SHP77 treated with DMSO at 0.1 percent for 48 hours (cell line): ENCODE measurements at regions not wholly inside any gene's neighbourhood (a gene's known extent, or its start where the extent isn't known, plus 50 kb on each side); places are given as distances from the start of the nearest gene placed in this dataset.

Source experiments
- DNase-seq: peaks from one replicate; lab custom pipeline; 2025; lab: John Stamatoyannopoulos, UW

DNA sequence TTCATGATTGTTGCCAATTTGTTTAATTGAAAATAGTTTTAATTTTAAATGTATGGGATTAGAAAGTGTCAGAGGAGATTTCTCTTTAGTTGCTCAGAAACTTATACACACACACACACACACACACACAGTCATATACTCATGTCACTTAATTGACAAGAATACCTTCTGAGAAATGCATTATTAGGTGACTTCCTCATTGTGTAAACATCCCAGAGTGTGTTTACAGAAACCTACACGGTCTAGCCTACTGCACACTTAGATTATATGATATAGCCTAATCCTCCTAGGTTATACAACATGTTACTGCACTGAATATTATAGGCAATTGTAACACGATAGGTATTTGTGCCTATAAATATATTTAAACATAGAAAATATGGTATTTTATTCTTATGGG is 1327.4 kb downstream of the FSTL5 start:
- DNase-seq, result no peak

DNA sequence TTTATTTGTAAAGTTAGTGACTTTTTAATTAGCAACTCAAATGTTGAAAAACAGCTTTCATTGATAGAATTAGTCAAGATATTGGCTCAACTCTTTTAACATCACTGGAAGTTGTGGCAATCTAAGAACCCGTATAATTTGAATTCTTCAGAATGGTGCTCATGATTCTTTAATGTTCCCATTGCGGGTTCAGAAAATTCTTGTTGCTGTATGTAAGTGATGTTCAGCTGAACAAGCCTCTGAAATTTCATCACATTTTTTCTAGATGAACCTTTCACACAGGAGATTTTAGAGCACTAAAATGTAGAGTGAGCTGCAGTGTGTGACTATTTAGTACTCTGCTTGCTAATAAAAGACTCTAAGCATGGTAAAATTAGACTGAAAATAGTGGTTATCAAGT is 1317.7 kb downstream of the FSTL5 start:
- no peak for DNase-seq

DNA sequence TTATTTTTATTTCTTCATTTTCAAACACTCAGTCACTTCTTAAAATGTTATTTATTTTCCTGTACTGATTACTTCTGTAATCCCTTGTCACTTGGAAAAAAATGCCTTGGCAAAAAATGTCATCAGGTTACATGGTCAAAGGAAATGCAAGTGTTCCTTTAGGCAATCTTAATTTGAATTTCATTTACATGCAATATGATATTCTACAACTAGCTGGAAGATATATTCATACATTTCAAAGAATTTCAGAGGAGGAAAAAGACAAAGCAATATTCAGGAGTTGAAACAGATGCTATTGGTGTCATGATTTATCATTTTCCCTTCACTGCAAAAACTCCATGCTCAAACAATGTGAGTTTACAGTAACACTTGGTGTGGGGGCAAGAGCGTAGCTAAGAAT is 1316.6 kb downstream of the FSTL5 start:
- no peak for DNase-seq

DNA sequence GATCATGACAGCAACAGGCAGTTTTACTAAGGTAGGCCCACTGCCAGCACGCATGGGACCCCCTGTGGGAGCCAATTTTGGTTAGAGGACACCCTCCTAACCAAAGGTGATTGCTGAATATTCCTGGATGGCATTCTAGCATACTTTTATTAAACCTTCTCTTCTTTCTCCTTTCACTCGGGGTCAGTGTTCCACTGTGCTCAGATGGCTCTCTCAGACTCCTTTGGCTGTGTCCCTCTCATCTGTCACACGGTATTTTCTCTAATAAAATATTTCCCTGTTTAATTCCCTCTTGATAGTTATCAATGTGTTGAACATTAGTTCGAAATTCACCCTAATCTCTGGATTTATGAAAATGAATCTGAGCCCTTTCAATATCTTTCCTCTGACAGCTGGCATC is 1315.3 kb downstream of the FSTL5 start:
- no peak for DNase-seq

DNA sequence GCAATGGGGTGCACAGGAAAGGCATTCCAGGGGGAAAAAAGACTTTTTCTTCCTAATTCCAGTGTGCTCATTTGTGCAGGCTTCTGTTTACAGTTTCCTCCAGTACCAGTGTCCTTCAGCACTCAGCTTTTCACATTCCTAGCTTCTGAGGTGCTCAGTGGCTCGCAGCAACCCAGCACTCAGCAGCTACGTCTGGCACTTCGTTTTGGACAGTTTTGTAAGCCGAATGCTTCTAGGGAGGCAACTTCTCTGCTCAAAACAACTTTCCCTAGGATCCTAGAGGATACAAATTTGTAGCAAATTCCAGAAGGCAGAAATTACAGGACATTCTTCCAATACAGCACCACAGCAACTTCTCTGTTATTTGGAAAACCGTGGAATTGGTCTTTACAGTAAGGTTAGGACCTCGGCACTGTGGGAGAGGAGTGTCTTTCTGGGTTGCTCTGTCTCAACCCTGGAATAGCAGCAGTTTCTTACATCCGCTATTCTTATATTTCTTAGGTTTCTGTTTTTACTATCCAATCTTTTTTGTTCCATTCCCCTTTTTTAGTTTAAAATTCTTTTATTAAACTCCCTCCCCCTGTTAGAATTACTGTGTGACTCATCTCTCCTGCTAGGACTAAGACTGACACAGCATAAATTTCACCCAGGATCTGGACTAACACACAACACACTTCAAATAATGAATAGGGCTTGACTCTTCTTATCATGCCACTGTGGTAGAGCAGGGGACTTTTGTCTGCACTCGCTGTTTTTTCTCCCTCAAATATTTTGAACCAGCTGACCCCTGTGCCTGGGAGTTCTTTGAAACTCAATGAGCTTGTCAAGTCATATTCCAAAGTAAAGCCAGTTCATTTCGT is 1314.7 kb downstream of the FSTL5 start:
- DNase-seq, result no peak

DNA sequence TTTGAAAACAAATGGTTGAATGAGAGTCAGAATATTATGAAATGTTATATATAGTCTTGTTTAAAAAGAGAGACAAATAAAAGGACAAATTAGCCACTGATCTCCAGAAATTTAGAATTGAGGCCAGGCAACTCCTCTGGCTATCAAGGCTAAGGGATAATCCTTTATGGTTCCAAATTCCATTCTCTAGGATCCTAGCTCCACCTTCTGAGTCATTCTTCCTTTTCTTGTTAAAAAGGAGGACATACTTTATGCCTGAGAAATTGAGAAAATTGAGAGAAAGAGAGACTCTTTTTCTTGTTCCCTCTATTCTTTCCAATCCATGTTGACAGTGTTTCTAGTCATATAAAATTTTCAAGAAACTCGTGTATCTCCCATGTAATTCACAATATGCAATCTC is 1299.5 kb downstream of the FSTL5 start:
- no peak for DNase-seq

DNA sequence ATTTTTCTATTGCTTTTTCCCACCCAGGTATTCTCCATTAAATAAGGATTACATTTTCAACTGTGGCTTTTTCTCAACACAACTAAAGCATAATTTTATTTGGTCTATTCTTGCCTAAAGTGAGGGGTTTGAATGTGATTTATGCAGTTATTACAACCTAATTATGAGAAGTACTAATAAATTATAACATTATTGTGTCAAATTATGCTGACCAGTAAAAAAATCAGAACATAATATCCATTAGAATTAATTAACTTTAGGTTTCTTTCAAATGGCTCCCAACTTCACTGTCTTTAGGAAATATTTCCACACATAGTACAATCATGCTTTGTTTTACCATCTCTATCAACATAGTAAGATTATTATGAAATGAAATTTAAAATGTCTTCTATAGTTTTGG is 1293.9 kb downstream of the FSTL5 start:
- DNase-seq, result no peak

DNA sequence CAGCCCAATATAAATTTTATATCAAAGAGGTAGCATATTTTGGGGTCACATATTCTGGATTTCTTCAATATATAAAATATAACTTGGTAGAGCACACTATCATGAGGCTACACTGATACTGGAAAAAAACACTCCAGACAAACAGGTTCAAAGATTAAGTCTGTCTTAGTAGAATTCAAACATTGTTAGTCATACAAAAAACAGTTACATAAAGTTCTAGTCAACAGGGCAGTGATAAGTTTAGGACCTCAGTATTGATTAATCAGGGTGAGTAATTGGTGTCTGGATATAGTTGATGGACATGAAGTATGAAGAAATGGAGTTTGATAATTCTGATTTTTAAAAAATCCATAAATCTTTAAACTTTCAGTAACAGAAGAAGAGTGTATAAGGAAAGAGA is 1291.3 kb downstream of the FSTL5 start:
- DNase-seq, result no peak

DNA sequence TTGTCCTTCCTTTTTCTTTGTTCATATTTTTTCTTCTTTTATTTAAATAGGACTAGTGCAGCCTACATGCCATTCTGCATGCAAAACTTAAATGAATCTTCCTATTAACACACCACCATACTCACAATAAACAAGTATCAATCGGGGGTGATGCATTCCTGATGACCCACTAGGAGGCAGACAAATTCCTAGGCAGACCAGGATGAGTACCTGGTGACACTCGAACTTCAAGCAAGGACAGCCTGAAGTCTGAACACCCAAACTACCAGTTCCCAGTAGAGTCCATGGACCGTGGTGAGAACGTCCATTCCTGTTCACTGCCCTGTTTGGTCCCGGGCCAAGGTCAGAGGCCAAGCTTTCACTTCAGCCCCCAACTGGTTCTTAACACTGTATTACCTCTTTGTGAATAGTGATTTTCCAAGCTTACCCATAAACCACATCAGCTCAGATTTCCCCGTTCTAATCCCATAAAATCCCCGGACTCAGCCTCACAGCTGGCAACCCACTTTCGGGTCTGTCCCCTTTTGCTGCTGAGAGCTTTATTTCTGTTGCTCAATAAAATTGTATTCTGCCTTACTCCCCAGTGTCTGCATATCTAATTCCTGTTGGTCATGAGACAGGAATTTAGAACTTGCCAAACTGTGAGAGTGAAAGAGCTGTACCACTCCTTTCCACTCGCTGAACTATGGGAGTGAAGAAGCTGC is 1286.6 kb downstream of the FSTL5 start:
- no peak for DNase-seq

DNA sequence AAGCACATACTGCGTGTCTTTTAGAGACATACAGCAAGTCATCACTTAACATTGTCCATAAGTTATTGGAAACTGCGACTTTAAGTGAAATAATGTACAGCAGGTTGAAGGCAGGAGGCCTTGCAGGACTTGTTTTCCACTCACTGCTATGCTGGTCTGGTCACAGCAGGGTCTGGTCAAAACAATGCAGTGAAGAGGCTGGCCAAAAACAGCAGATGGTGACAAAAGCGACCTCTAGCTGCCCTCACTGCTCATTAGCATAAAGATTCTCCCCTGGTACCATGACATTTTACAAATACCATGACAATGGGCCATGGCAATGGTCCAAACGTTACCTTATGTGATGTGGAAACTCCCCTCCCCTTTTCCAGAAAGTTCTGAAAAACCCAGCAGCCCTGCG is 1283.6 kb downstream of the FSTL5 start:
- DNase-seq, result no peak

DNA sequence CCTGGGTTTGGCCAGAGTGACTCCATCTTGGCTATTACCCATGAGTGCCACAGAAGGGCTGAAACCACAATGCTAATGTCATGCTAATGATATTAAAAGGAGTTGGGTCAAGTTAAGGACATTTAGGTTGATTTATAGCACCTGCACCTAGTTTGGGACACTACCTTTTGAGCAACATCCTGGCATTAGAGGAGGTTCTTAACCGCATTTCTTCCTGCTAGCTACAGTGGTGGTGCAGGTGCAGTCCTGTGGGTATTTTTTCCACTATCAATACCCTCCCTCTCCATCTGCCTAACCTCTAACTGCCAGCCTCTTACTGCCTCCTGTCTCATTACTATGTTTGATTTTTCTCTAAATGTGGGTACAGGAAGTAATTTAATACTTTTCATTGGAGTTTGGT is 1276.1 kb downstream of the FSTL5 start:
- no peak for DNase-seq

DNA sequence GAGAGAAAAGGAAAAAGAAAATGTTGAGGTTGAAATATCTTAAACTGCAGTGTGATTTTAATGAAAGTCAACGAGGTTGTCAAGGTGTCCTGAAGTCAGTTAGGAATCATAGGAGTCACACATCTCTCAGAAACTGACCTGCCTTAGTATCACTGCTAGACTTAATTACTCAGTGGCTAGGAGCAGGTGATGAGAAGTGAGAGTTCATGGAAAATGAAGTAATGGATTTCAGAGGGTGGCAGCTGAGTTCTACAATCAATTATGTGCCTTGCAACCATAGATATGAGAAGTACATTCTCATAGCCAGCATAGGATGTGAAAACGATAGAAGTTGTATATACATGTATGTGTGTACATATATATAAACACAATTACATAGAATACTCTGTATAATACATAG is 1269.7 kb downstream of the FSTL5 start:
- no peak for DNase-seq

DNA sequence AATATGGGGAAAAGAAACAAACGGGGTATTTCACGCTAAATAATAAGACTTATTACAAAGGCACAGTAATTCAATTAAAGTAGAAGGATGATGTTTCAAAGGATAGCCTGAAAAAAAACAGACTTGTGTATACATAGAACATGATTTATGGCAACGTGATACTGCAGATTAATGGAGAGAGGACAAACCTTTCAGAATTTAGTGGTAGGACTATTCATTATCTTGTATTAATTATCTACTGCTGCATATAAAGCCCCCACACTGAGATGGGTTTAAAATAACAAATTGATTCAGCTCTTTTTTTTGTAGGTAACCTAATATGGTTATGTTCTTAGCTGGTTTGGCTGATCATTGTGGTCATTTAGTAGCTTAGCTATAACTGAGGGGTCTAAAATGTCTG is 1269.0 kb downstream of the FSTL5 start:
- DNase-seq, result no peak

DNA sequence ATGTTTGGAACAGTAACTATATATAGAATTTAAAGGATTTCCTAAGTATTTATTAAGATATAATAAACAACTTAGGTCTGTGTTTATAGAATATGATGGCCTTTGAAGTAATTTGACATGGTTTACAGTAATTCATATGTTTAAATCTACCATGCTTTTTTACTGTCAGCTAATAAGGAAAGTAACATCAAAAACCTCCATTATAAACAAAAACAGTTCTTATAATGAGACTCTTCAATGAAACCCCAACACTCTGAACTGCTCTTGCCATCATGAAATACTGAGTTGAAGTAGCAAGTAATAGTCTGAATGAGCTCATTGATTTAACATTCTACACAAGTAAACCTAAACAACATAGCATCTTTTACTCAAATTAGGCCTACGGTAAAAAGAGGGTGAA is 1236.5 kb downstream of the FSTL5 start:
- DNase-seq, result no peak

DNA sequence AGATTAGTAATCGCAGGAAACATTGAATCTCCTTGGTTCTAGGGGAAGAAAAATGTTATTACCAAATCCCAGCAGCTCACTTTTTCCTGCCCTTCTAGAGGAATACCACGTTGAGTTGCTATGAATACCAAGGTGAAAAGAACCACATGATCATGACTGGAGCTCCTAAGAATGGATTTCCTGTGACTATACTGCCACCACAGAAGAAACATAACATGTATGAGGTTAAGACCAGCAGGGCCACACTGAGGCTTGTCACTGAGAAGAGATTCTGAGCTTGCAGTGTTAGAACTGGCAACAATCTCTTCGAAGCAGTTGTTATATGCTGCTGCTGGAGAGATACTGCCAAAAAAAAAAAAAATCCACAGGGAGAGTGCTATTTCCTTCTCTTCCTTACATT is 1235.3 kb downstream of the FSTL5 start:
- no peak for DNase-seq

DNA sequence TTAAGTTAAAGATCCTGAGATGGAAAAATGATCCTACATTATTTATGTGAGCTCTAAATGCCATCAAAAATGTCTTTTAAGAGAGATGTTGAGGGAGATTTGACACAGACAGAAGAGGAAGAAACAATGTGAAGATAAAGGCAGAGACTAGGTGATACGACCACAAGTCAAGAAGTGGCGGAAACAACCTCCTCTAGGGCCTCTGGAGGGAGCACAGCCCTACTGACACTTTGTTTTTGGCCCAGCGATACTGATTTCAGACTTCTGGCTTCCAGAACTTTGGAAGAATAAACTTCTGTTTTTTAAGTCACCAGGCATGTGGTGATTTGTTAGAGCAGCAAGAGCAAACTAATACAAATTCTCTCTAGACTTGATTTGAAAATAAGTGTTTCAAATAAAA is 1216.1 kb downstream of the FSTL5 start:
- DNase-seq, result no peak

DNA sequence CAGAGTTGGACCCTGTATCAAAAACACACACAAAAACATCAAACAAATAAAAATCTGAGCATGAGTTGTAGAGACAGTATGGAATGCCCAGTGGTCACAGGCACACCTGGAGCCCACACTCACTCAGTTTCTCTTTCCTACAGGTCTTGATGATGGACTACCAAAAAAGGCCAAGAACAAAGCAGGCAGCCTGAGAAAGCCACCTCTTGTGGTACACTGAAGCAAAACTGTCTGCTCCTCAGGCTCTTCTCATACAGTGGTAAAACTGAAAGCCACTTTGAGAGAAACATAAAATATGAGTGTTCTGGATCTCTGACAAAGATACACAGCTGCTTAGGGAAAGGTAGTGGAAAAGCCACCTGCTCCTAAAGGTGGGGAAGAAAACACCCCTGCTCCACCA is 1206.9 kb downstream of the FSTL5 start:
- no peak for DNase-seq

DNA sequence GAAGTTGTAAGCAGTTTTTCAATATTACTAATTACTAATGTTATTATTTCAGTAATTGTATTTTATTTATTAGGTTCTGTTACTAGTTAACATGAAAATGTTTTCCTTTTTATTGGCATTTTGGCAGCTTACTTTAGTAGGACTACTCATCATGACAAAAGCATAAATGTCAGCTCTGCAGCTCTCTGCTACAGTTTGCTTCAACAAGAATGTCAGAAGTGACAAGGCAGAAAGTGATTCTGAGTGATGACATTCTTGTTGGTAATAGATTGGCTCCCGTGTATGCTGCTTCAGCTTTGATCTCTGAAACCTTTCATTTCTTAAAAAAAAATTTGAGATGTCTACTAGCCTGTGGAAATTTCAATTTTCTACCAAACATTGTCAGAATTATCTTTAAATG is 1193.9 kb downstream of the FSTL5 start:
- DNase-seq, result no peak

DNA sequence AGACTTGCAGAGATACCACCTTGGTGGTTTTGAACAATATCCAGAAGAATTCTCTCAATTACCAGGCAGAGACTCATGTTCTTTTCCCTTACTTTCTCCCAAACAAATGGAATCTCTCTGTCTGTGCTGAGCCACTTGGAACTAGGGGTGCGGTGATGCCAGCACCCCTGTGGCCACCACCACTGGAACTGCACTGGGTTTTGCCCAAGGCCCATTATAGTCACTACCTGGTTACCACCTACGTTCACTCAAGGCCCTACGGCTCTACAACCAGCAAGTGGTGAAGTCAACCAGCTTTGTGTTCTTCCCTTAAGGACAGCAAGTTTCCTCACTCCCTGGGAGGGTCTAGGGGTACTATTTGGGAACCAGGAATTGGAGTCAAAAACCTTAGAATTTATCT is 1183.7 kb downstream of the FSTL5 start:
- DNase-seq, result no peak

DNA sequence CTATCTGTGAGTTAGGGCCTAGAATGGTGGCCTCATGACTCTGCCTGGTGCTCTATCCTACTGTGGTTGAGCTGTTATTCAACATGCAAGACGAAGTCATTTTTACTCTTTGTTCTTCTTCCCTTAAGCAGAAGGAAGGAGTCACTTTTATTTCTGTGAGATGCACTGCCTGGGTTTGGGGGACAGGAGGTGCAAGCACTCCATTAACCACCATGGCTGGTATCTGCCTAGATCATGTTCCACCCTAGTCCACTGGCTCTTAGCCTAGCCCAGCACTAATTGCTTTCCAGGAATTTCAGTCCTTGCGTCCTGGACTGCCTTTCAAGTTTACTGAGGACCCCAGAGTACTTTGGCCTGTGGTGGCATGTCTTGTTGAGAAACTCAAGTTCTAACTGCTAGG is 1182.7 kb downstream of the FSTL5 start:
- DNase-seq, result no peak

DNA sequence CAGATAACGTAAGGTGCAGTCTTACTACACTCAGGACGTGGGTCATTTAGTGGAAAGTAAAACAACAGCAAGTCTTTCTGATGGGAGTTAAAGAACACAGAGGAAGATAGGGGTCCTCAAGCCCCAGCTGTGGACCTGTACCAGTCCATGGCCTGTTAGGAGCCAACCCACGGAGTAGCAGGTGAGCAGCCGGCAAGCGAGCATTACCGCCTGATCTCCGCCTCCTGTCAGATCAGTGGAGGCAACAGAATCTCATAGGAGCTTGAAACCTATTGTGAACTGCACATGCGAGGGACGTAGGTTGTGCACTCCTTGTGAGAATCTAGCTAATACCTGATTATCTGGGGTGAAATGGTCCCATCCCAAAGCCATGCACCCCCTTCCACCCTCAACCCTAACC is 1180.8 kb downstream of the FSTL5 start:
- DNase-seq, result no peak

DNA sequence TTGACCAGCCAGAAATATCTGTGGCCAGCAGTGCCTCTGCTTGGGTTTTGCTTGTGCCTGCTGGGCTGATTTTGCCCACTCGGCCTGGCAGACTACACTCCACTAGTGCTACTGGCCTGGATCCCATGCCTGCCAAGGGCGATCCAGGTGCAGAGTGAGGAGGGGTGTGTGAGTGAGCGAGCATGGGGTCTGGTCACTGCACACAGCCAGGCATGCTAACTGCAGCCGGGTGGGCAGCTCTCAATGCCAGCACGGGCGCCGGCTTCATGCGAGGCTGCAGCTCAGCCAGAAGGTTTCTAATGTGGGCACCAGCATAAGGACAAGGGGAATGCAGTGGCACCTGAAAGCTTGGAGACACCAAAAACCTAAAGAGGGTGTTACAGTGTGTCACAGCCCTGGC is 1161.4 kb downstream of the FSTL5 start:
- no peak for DNase-seq

DNA sequence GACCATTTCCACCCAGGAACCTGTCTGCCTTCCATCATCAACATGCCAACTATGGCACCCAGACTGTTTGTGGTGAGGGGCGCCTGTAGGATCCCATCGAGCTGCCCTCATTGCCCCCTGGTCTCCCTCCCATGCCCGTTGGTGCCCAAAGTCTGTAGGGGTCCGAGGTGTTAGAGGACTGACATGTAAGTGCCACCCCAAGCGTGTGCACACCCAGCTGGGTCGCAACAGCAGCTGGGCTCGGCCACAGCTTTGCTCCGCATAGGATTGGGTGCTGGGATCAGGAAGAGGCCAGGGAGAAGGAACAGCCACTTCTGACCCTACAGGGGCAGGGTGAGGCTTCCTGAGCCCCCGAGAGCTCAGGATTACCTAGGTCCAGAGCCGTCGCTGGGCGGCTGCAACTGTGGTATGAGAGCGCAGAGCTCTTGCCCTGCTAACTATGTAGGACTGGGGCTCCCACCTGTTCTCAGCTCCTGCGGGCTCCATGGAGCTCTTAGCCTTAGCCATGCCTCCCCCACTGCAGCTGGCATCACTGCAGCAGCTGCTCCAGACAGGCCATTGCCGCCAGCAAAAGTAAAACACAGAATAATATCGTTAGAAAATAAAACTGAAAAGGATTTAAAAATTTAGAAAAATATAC is 1160.3 kb downstream of the FSTL5 start:
- DNase-seq, result no peak
